ENCODE measurements at regions not wholly inside any gene's neighbourhood (a gene's known extent, or its start where the extent isn't known, plus 50 kb on each side); places are given as distances from the start of the nearest gene placed in this dataset.
"Not testable (repeated sequence)": the region's sequence is repeated elsewhere in the genome, so short reads cannot be mapped to it uniquely, and the experiment has no call there.

DNA sequence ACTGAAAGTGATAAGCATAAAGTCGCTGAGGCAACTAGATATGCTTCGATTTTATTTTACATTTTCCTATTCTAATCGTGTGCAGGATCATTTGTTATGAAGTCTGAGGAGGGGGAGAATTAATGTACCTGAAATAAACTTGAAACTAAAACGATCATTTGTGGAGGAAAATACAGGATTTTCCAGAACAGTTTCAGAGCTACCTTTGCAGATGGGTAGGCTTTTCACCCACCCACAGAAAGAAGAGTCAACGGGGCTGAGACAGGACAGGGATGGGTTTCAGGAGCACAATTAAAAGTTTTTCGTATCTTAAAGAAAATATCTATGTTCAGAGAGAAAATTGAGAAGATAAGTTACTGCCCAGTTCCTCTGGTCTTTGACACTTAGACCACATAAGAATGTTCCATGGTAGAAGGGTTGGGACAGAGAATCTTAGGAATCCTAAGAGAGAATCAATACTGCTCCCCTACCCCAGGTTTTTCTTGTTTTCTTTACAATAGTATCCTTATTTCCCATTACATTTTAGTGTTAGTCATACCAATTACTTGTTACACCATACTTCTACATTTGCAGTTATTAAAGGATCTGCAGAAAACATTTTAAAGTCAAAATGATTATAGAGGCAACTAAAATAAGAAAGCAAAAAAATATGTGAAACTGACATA is 211.4 kb downstream of the DEPDC1B start:
- no peak for DNase-seq

DNA sequence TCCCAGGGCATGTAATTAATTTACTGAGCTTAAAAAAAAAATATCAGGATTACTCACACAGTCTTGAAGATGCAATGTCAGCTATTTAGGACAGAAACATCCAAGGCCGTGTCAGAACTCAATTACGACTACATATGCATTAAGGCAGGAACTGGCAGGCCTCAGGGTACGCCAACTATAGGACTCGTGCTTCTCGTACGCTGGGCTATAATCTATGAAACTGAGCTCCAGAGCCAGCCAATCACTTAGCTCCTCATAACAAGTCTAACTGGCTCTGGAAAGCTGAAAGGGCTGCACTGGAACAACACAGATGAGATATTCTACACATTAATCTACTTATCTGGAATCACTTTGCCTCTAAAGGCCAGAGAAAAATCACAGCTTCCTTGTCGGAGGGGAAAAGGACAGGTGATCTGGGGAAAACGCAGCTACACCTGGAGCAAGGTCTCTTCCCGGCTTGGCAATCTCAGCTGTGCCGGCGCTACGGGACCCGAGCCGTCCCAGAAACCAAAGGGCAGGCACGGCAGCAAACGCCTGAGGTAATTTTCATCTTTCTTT is 212.0 kb downstream of the DEPDC1B start:
- DNase-seq, result peak; percentile 70

DNA sequence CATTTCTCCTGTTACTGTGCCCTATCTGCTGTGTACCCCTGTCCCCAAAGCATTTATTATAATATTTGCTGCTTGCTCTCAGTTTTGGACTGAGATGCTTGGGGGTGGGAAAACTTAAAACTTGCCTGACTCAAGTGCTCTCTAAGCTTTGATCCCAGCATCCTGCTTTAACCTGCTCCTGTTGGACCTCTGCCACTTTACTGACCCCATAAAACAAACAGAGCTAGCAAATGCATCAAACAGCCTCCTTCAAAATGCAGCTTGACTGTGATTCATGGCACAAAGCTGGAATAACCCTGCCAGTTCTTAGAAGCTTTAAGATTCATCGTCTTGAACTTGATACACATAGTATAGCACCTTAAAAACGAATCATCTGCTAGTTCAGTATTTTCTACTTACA is 212.5 kb downstream of the DEPDC1B start:
- DNase-seq, result peak; percentile 38

DNA sequence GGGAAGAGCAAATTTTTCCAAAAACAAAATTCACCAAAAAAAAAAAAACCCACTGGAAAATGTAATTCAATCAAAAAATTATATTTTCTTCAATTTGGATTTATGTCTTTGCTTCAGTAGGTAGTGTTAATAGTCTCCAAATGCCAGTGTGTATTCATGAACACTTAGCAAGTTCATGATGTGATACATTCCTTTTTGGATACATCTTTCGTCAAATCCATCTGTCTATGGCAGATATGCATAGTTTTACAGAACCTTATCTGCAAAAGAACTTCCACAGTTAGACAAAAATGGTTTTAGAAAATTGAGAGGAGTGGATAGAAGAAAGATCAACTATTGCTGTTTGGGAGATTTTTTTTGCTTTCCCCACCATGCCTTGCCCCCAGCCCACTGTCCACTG is 214.6 kb downstream of the DEPDC1B start:
- DNase-seq, result no peak

DNA sequence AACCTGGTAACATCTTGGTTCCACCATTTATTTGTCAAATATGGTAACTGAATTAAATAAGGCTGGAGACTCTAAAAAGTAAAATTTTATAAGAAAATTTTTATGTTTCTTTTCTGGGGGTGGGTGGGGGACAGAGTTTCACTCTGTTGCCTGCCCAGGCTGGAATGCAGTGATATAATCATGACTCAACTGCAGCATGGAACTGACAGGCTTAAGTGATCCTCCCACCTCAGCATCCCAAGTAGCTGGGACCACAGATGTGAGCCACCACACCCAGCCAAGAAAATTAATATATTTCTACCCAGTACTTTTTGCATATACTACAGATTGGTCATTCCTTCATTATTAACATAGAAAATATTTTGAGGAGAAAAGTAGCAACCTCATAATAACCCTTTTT is 216.9 kb downstream of the DEPDC1B start:
- DNase-seq, result no peak

DNA sequence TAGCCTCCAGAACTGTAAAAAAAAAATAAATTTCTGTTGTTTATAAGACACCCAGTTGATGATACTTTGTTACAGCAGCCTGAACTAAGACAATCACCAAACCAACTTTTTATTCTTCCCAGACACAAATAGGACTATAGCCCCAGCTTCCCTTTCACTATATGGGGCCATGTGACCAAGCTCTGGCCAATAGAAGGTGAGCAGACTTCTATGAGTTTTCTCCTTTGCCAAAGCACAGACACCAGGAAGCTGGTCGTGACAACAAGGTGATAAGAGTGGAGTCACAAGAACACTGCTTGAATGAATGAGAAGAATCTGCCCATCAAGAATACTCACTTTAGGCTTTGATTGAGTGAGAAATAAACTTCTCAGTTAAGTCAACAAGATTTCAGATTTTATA is 217.7 kb downstream of the DEPDC1B start:
- no peak for DNase-seq

DNA sequence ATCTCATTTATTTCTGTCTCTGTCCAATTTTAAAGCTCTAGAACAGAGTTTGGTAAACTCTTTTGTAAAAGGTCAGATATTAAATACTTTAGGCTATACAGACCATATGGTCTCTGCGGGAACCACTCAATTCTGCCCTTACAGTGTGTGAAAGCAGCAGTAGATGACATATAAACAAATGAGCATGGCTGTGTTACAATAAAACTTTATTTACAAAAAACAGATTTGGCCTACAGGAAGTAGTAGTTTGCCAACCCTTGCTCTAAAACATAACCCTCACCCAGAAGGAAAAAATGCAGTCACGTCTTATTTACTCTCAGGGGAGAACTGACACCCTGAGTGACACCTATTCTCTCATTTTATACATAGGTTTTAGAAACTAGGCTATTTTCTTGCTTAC is 220.4 kb downstream of the DEPDC1B start:
- no peak for DNase-seq

DNA sequence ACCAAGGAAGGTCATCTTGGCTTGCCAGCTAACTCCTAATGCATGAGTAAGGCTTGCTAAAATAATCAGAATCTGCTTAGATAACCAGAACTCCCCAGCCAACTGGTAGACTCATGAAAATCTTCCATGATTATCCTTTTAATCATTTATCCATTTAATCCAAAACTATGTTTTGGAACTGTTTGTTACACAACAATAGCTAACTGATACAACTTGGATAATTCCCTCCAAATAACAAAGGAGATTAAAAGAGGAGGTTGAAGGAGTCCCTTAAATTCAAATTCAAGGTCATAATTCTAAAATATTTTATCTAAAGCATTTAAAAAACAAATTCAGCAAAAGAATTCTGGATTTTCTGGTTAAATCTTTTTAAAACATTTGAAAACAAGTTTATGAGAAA is 222.1 kb downstream of the DEPDC1B start:
- no peak for DNase-seq

DNA sequence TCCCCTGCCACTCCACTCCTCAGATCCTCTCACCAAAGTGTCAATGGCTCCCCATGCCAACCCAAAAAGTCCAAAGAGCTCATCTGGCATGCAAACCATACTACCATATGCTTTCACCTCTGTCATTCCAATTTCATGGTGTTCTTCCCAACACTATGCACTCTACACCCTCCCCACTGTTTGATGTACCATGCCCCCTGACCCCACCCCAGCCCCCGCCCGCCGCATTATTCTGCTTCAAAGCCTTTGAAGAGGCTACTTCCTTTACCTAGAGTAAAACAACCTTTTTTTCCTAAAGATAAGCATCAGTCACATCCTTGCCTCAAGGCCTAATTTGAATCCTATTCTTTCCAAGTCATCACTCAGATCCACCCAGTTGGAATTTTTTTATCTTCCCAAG is 226.3 kb downstream of the DEPDC1B start:
- no peak for DNase-seq

DNA sequence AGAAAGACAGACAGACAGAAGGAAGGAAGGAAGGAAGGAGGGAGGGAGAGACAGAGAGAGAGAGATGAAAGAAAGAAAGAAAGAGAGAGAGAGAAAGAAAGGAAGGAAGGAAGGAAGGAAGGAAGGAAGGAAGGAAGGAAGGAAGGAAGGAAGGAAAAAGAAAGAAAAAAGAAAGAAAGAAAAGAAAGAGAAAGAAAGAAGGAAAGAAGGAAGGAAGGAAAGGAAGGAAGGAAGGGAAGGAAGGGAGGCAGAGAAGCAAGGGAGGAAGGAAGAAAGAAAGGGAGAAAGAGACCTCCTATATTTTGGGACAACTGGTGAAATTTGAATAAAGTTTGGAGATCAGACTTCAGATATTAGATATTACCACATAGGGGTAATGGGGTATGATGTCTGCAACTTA is 226.9 kb downstream of the DEPDC1B start:
- DNase-seq, result not testable (repeated sequence)

DNA sequence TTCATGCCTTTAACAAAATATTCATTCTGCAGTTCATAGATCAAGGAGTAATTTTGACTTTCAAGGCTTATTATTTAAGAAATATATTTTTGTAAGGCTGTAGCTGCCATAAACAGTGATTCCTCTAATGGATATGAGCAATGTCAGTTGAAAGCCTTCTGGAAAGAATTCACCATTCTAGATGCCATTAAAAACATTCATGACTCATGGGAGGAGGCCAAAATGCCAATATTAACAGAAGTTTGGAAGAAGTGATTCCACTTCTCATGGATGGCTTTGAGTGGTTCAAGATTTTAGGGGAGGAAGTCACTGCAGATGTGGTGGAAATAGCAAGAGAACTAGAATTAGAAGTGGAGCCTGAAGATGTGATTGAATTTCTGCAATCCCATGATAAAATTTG is 229.1 kb downstream of the DEPDC1B start:
- no peak for DNase-seq

DNA sequence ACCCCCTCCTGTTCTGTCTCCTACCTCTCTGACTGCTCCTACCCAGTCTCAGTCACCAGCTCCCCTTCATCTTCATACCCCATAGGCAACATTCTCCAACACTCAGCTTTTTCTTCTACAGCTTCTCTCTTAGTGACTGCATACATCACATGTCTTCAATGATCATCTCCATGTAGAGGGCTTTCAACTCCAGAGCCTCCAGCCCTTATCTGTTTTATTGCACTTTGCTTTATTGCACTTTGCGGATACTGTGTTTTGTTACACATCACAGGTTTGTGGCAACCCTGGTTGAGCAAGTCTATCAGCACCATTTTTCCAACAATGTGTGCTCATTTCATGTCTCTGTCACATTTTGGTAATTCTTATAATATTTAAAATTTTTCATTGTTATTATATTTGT is 230.7 kb downstream of the DEPDC1B start:
- no peak for DNase-seq

DNA sequence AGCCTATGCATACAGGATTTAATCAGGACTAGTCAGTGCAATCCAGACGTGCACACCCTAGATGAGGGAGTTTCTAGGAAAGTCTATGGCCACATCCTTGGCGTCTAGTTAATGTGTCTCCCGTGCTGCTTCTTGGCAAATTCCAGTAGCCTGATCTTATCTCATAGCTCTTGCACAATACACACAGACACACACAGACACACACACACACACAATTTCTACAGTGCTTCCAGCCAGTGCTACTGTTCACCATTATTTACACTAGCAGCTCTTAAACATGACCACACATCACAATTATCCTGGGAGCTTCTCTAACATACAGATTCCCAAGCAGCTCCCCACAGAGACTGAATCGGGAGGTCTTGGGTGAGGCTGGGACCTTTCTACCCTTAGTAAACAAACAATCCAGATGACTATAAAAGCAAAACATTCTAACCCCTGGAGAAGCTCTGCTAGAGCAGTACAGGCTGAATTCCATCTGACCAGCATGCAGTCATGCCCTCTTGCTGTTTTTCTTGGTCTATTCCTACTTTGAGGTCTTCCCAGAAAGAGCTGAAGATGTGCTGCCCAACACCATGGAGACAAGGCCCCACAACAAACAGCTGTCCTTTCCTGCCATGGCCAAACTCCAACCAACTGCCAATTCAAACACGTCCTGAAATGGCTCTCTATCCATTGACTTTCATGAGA is 236.6 kb downstream of the DEPDC1B start:
- no peak for DNase-seq

DNA sequence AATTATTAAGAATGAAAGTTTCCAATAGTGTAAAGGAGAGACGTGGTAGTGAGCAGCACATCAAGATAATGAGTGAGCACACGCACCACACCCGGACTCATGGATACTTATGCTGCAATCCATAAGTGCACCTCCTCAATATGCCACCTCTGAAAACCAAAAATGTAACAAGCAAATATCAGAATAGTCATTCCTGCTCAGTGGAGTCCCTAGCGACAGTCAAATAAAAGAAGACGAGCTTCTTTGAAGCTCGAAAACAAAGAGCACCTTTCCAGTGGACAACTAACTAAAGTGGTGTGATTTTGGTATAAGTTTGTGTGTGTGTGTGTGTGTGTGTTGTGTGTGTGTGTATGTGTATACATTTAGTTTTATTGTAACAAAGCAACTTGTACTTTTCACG is 241.3 kb downstream of the DEPDC1B start:
- no peak for DNase-seq

DNA sequence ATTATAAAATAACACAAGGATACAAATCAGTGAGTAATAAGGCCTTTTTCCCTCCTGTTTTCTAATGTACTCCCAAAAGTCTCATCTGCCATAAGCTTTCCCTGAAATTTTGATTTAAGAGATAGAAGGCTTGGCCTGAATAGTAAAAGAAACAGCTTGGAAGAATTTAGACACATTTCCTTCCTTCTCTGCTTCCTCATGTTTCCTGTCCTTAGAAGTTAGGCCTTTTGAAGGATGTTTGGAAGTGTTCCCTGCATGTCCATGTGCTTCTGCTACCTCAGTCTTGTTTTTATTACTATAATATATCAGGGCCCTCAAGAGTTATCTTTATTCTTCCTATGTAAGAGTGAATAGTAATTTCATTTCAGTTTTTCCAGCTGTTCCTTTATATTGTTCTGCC is 242.7 kb downstream of the DEPDC1B start:
- DNase-seq, result no peak

DNA sequence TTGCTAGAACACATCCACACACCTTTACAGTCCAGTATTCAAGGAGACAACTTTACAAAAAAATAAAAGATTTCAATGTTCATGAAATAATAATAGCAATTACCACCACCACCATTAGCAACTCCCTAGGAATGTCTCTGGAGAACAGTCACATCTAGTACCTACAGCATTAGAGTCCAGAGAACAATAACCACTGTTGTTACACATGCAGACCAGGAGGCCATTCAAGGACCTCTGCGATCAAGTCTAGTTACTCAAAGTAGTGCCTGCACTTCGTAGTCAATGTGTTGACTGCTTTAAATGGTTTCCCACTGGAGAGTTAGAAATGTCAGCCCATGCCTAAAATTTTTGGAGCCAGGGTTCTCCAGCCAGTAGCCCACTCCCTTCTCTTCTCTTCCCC is 244.4 kb downstream of the DEPDC1B start:
- no peak for DNase-seq

DNA sequence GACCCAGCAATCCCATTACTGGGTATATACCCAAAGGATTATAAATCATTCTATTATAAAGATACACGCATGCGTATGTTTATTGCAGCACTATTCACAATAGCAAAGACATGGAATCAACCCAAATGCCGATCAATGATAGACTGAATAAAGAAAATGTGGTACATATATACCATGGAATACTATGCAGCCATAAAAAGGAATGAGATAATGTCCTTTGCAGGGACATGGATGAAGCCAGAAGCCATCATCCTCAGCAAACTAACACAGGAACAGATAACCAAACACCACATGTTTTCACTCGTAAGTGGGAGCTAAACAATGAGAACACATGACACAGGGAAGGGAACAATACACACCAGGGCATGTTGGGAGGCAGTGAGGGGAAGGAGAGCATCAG is 245.7 kb downstream of the DEPDC1B start:
- DNase-seq, result not testable (repeated sequence)

DNA sequence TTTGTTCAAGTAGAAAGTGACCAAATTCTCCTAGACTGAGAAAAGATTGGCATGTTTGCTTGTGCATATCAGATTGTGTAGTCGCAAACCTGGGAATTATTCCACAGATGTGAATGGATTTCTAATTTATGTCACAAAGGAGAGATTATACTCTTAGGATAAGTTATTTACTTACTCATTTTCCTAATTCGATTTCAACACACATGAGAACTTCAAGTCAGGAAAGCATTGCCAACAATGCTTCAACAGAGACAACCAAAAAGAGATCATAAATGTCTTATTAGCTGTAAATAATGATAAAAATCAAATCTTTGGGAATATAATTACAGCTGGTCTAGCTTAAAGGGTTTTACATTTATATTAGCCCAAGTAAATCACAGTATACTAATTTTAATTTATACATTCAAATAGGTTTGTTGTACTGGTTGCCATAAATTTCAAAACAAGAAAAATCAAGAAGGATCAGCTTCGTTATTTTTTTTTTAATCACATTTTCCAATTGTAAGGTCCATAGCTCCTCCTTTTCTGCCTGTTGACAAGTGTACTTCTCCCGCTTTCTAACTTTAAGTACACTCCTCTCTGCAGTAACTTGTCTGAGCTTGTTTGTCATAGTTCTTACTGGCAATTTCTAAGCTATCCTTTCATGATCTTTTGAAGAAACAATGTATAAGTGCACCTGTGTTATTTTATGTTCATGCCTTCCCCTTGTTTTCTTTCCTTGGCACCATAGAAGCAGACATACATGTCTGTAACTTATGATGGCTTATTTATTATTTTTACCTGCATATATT is 246.6 kb downstream of the DEPDC1B start:
- DNase-seq, result no peak

DNA sequence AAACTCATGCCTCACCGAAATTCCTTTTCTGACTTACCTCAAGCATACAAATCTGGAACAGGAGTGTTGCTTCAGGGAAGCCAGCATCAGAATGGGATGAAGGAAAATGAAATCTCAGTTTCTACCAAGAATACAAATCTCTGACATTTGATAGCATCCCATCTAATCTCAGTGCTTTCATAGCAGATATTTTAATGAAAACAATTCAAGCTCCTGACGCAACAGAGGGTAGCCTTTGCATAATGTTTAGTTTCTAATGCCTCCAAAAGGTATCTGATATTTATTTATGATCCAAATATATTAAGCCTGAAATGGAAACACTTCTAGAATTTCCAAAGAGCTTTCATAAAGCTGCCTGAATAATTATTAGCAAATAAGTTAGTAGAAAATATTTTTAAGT is 251.4 kb downstream of the DEPDC1B start:
- no peak for DNase-seq

DNA sequence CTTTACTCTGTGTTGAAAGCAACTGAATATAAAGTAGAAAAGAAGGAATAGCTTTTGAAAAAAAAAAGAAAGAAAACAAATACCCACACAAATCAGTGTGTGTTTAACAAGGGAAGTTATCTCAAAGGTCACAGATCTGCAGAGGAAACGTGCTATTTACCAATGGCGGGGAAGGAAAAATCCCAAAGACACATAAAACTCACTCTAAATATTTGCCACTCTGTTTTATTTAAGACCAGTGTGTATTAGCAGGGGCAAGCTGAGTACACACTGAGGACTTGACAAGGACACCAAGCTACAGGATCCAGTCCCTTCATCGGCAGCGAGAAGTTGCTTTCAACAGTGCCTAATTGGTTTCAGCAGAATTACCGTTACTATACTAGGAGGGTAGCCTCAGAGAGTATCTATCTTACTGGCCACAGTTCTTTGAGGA is 252.5 kb downstream of the DEPDC1B start:
- DNase-seq, result peak; percentile 17

DNA sequence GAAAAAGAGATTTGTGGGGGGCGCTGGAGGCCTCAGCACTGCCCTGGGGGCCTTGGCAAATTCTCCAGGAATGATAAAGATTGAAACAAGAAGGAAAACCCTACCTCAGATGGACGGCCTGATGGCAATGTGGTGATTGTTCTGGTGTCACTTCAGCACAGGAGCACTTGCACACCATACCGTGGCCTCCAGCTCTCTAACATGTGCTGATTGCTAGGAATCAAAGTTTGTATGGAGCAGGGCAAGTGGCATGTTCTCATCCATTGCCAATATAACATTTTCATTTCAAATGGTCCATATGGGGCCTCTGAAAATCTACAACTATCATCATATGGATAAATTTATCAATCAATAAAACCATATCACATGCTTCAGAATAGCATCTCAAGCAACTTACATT is 253.0 kb downstream of the DEPDC1B start:
- DNase-seq, result no peak

DNA sequence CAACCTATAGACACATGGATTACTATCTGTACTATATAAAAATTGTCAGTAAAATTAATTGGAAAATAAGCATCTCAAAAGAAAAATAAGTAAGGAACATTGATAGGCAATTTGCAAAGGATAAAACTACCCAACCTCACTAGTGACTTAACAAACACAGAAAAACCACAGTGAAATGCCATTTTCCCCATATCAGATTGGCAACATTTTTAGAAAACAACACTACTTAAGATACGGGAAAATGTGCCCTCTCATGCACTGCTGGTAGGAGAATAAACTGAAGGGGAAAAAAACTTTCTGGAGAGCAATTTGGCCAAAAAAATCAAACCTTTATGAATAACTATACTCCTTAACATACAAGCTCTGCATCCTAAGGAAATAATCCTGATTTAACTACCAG is 254.0 kb downstream of the DEPDC1B start:
- DNase-seq, result no peak

DNA sequence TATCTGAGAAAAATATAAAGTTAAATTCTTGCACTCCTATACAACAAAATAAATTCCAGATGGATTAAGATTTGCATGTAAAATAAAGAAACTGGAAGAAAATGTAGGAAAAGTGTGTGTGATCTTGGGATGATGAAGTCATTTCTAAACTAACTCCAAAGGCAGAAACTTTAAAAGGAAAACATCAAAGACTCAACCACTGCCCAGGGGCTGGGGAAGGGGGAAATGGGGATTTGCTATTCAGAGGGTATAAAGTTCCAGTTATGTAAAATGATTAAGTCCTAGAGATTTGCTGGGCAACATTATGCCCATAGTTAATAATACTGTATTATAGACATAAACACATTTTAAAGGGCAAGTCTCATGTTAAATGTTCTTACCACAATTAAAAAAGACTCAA is 254.5 kb downstream of the DEPDC1B start:
- DNase-seq, result no peak
